Upper lobe of right lung (tissue), 1 donor: ENCODE measurements at regions not wholly inside any gene's neighbourhood (a gene's known extent, or its start where the extent isn't known, plus 50 kb on each side); places are given as distances from the start of the nearest gene placed in this dataset.

Experiments used
- ATAC-seq: fragments of 200-7000 bp; cut with Tn5 transposase; one replicate; pipeline ENCODE4 v1.9.1; 2020; ENCODE audit warnings: mild to moderate bottlenecking, moderate library complexity
- DNase-seq: peaks from one replicate; pipeline ENCODE4 v3.0.0-alpha.2; 2020
- H3K27ac ChIP-seq: fragments of 200-600 bp; one replicate; pipeline ENCODE4 v1.8.0; 2022
- H3K27me3 ChIP-seq: fragments of 200-600 bp; one replicate; pipeline ENCODE4 v1.8.0; 2022; ENCODE audit warnings: mild to moderate bottlenecking
- H3K36me3 ChIP-seq: fragments of 200-600 bp; one replicate; pipeline ENCODE4 v1.8.0; 2022
- H3K4me1 ChIP-seq: fragments of 200-600 bp; one replicate; pipeline ENCODE4 v1.8.0; 2022
- H3K4me3 ChIP-seq: fragments of 200-600 bp; one replicate; pipeline ENCODE4 v1.8.0; 2022; ENCODE audit warnings: mild to moderate bottlenecking
- H3K9me3 ChIP-seq: fragments of 200-600 bp; one replicate; pipeline ENCODE4 v1.8.0; 2022
- intact Hi-C: fragments of 100-400 bp; cut with DNase I; formaldehyde crosslinking; loops from one replicate; pipeline ENCODE4 v1.11.0; 2022
- TF ChIP-seq, protein P1 (sequence below): fragments of 200-600 bp; IDR thresholded peaks from one replicate; pipeline ENCODE4 v1.8.0; 2022; ENCODE audit warnings: antibody characterized with exemption
- donor health status: DM: no; HTN: yes; CAD: no; lungs with severe emphysema.

DNA sequence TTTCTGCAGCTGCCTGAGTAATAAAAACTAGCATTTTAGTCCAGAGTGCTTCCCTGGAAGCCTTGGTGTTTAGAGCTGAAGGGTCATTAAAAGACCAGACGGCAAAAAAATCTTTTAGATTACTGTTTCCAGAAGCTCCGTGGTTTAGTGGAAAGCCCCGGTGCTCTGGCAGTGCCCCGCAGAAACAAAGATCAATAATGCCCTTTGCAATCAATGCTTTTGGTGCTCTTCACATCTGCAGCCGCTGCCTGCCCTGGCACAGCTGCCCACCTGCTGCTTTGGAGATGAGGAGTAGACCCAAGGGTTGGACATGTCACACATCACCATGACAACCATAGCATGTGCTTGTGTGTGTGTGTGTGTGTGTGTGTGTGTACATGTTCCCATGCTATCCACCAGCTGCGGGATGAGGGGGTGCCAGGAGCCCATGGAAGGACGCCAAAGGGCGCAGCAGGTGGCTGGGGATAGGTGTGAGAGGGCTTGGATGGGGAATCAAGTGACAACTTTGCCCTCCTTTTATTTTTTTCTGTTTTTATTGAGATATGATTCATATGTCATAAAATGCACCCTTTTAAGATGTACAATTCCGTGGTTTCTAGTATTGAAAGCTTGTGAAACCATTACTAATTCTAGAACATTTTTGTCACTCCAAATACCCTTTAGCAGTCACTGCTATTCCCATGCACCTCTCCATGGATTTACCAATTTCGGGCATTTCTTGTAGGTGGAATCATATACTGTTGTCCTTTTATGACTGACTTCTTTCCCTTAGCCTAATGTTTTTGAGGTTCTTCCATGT, 75.7 kb upstream of the KLHL25 start:
- Histone ChIP-seq H3K36me3 (no peaks in the 10 kb centered on the region), H3K9me3 (no peaks in the 10 kb centered on the region), H3K4me3 (no peak overlapping the region), H3K27ac (no peak overlapping the region), H3K4me1 (no peaks in the 10 kb centered on the region), H3K27me3 (no peaks in the 10 kb centered on the region)
- intact Hi-C loops = no loop called here
- no peak for ATAC-seq
- DNase-seq = no peak
- TF ChIP-seq, protein P1, sequence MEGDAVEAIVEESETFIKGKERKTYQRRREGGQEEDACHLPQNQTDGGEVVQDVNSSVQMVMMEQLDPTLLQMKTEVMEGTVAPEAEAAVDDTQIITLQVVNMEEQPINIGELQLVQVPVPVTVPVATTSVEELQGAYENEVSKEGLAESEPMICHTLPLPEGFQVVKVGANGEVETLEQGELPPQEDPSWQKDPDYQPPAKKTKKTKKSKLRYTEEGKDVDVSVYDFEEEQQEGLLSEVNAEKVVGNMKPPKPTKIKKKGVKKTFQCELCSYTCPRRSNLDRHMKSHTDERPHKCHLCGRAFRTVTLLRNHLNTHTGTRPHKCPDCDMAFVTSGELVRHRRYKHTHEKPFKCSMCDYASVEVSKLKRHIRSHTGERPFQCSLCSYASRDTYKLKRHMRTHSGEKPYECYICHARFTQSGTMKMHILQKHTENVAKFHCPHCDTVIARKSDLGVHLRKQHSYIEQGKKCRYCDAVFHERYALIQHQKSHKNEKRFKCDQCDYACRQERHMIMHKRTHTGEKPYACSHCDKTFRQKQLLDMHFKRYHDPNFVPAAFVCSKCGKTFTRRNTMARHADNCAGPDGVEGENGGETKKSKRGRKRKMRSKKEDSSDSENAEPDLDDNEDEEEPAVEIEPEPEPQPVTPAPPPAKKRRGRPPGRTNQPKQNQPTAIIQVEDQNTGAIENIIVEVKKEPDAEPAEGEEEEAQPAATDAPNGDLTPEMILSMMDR = no peak

DNA sequence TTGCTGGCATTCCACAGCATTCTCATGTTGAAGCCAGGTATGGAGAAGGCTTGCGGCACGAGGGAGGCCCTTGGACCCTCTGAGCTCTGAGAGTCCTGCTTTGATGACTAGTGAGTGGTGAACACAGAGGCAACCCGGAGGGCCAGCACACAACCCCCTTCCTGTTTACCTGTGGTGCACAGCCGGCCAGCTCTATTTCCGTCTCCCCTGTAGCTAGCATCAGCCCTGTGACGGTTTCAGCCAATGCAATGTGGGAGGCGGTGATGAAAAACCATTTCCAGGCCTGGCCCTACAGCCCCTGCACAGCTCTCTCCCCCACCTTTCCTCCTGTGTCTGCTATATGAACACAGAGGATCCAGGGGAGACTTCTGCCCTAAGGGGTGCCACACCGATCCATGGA, 76.8 kb upstream of the KLHL25 start:
- Histone ChIP-seq H3K27ac (no peak overlapping the region), H3K4me3 (no peak overlapping the region), H3K4me1 (no peaks in the 10 kb centered on the region), H3K9me3 (no peaks in the 10 kb centered on the region), H3K36me3 (no peaks in the 10 kb centered on the region), H3K27me3 (no peaks in the 10 kb centered on the region)
- intact Hi-C loops = no loop called here
- ATAC-seq (no peak), DNase-seq (no peak)
- TF ChIP-seq, protein P1 = no peak

DNA sequence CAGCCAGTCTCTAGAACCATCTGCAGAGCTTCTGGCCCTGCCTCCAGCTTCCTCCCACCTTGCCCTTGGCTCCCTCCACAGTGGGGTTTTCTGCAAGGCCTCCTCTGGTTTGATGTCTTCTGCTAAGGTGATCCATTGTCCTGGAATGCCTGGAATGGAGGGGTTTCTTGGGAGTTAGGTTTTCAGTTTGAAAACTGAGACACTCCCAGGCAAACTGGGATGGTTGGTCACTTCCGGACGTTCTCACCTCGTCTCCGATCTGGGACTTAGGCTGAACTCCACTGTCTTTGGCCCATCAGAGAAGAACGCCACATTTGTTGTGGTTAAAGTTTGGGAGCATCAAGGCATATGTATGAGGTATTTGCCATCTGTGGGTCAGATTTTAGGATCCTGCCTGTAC, 77.4 kb upstream of the KLHL25 start:
- DNase-seq = no peak
- H3K9me3 ChIP-seq = no peaks in the 10 kb centered on the region
- H3K36me3 ChIP-seq = no peaks in the 10 kb centered on the region
- no peaks in the 10 kb centered on the region for H3K27me3 ChIP-seq
- no peaks in the 10 kb centered on the region for H3K4me1 ChIP-seq
- intact Hi-C loops = no loop called here
- TF ChIP-seq, protein P1 = no peak
- no peak for ATAC-seq
- H3K4me3 ChIP-seq = no peak overlapping the region
- H3K27ac ChIP-seq = no peak overlapping the region

DNA sequence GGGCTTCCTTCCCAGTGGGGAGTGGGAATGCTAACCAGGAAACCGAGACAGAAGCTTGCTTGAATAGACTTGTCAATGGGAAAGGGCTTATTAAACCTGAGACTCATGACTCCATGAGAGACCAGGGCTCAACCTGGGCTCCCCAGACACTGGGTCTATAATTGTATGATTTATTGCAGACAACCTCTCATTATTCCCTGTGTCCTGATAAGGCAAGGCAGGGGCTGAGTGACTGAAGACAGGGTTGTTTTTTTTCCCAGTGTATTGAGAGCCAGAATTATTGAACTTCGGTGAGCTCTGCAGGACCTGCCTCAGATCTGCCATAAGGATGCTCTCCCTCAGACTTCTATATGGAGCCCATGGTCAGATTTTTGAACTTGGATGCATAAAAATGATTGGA, 79.5 kb upstream of the KLHL25 start:
- intact Hi-C loops = no loop called here
- Histone ChIP-seq H3K4me1 (no peaks in the 10 kb centered on the region), H3K27ac (no peak overlapping the region), H3K27me3 (peaks cover 12% of the 10 kb centered on the region), H3K9me3 (no peaks in the 10 kb centered on the region), H3K36me3 (no peaks in the 10 kb centered on the region), H3K4me3 (no peak overlapping the region)
- no peak for ATAC-seq
- TF ChIP-seq, protein P1 = no peak
- DNase-seq = no peak

DNA sequence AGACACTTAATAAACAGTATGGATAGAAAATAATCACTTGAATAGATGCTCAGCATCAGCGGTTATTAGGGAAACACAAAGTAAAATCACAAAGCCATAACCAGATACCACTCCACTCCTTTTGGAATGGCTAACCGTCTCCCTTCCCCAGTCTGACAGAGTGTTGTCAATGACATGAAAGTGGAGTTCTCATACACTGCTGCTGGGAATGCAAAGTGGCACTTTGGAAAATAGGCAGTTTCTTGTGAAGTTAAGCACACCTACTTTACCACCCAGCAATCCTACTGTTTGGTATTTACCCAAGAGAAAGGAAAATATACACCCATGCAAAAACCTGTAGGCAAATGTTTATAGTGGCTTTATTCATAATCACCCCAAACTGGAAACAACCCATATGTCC, 81.0 kb upstream of the KLHL25 start:
- Histone ChIP-seq H3K27ac (no peak overlapping the region), H3K27me3 (peaks cover 12% of the 10 kb centered on the region), H3K9me3 (no peaks in the 10 kb centered on the region), H3K4me3 (no peak overlapping the region), H3K4me1 (no peaks in the 10 kb centered on the region), H3K36me3 (no peaks in the 10 kb centered on the region)
- TF ChIP-seq, protein P1 = no peak
- ATAC-seq (no peak), DNase-seq (no peak)
- intact Hi-C loops = no loop called here

DNA sequence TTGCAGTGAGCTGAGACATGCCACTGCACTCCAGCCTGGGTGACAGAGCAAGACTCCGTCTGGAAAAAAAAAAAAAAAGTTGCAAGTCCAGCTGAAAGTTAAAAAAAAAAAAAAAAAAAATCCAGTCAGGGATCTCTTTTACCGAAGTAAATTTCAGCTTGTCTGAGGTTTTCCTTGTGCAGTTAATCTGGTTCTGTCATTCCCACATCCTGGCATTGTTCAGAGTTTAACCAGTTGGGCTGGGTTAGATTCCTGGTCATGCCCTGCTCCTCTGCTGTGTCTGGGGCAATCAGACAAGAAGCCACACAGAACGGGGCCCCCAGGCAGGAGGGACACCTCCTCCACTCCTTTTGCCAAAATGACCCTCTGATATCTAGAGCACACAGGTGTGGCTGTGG, 84.1 kb upstream of the KLHL25 start:
- intact Hi-C loops = no loop called here
- Histone ChIP-seq H3K4me1 (no peaks in the 10 kb centered on the region), H3K27me3 (peaks cover 12% of the 10 kb centered on the region), H3K9me3 (no peaks in the 10 kb centered on the region), H3K27ac (no peak overlapping the region), H3K36me3 (no peaks in the 10 kb centered on the region), H3K4me3 (no peak overlapping the region)
- ATAC-seq (no peak), DNase-seq (no peak)
- TF ChIP-seq, protein P1 = no peak
